HG02870 (cell line): ENCODE measurements at regions not wholly inside any gene's neighbourhood (a gene's known extent, or its start where the extent isn't known, plus 50 kb on each side); places are given as distances from the start of the nearest gene placed in this dataset.

ENCODE experiments used
- ATAC-seq: cut with Tn5 transposase; IDR thresholded peaks from one replicate; pipeline ENCODE4 v1.9.1; 2021; ENCODE audit warnings: mild to moderate bottlenecking, moderate library complexity; ENCODE audit not compliant: unreplicated experiment

DNA sequence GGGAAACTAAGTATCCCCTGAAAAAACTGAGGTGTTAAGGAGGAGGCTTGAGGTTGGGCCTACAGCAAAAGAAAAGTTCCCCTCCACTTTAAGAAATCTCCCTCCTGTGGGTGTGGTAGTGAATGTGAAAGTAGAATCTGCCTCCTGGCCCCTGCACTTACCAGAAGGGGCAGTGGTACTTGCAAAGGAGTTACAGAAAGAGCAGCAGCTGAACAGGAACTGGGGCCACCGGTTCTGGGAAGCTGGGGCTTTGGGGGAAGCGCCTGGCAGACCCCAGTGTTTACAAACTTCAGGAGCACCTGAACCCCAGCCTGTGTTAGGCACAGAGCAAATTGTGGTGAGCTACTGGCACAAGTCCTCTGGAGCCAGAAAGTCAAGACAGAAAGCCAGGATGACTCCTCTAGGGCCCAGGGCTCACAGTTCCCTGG lies 250.2 kb upstream of the FGGY start:
- ATAC-seq: peak; percentile 87

DNA sequence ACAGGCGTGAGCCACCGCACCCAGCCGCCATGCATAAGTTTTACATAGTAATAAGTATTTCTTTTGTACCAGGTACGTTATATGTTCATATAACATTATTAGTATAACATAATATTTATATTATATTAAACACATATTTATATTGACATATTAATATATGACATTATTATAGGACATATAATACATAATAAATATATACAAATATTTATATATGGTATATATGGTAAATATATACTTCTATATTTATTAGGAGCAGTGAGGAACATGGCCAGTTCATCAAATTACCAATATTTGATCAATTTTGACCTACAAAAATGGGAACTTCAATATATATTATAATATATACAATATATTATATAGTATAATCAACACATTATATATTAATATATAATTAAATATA lies 245.9 kb upstream of the FGGY start:
- ATAC-seq: no peak

DNA sequence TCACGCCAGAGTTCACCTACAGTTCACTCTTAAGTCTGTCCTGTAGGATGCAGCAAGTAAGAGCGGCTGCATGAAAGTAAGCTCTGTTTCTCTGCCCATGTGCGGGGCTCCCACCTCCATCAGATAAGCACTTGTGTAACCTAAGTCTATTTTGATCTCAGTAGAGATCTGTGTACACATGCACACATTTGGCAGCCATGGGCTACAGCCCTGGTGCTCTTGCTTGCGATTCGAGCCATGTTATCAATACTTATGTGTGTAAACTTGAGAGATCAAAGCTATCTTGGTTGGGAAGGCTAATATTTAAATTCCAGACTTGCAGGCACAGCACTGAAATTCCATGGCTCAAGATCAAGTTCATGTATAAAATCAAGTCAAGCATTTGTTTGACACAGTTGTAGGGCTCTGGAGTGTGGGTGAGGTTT lies 244.7 kb upstream of the FGGY start:
- ATAC-seq: no peak

DNA sequence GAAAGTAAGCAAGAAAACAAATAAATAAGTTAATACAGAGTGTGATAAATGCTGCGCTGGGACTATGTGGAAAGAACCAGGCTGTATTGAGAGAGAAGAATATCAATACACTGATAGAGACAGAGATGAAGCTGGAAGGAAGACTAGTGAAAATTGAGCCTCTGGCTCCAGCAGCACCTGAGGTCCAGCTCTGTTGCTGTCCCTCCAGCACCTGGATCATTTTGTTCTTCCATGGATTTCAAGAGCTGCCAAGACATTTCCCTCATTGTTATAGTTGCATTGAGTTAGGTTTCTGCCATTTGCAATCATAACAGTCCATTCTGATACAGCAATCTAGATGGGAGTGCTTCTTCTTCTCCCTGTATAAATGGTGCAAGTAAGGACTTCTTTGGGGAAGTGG lies 242.7 kb upstream of the FGGY start:
- no peak for ATAC-seq

DNA sequence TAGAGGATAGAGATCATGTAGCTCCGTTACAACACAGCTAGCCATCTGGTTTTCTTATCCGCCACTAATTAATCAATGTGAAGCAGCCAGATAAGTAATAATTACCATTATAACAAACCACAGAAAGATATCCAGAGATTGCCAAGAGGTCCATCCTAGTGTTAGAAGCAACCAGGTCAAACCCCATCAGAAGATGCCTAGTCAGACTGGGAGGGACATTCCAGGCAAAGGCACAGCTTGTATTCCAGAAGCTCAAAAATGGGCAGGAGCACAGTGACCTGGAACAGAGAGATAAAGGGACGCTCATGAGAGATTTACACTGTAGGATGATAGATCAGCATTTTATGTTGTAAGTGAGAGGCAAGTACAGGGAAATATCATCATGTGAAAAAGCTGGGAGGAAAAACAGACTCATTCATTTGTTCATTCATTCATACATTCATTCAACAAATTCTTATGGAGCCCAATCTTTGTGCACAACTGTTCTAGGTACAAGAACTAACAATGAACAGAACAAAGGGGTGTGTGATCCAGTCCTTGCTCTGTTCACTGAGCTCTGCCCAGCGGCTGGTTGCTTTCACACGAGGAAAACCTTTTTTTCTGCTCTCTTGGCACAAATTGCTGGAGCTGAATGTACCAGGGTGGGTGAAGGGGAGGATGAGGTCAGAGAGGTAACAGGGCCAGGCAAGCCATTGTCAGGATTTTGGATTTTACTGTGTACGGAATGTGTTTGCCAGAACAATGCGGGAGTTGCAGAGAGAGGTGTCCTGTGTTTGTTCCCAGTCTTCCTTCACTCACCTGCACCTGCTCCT lies 240.8 kb upstream of the FGGY start:
- ATAC-seq: no peak

DNA sequence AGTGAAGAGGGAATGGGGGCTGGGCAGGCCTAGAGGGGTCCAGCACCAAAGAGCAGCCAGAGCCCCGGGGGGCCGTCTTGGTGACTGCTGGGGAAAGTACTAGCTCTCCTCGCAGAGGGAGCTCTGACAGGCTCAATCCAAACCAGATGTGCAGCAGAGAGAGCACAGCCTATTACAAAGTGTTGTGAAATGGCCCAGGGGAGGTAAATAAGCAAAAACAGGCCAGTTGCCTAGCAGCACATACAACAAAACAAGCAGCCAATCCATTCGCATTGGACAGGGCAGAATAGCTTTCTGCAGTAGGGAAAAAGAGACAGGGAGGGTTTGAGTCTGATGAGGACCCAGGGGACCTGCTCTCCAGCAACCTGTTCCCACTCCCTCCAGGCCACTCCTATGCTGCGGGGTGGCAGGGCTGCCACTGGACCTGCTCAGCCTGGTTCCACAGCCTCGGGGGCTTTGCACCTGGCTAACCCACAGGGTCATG lies 239.6 kb upstream of the FGGY start:
- no peak for ATAC-seq

DNA sequence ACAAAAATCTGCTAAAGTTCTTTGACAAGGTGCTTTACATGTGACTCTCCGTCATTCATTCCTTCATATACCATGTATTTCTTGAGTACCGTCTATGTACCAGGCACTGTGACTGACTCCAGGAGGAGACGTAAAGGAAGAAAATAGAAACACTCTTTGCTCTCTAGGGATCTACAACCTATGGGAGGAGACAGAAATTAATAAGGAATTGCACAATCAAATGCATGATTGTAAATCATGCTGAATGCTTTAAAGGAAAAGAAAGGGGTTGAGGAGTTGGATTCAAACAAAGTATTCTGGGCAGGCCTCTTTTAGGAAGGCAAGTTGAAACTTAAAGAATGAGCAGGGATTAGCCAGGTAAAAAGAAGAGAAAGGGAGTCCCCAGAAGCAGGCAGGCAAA lies 239.1 kb upstream of the FGGY start:
- ATAC-seq: no peak

DNA sequence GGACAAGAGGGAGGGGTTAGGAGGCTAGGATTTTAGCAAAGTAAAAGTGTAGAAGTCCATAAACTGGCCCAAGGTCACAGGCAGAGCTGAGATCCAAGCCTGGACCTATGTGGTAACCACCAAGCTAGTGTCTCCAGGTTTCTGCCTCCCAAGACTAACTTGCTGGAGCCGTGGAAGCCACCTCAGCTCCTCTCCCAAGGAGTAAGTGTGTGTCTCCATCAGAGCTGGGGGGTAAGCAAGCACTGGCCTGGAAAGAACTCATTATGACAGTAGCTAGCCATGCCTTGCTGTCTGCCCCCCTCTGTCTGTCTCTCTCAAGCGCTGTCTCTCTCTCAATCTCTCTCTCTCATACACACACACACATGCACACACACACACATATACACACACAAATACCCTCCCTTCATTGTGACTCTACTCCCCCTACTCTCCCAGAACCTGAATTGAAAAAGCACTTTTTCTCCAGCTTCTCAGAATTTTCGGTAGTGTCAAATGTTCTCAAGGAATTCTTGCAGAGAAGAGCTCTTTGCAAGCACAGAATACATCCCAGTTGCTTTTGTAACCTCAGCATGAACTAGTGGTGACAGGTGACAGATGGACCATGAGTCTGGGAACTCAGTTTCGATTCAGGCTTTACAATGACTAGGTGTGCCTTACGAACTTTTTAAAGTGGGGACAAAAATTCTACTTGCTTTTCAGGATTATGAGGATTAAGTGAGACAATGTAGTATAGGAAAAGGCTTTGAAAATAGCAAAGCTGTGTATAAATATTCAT lies 238.0 kb upstream of the FGGY start:
- no peak for ATAC-seq

DNA sequence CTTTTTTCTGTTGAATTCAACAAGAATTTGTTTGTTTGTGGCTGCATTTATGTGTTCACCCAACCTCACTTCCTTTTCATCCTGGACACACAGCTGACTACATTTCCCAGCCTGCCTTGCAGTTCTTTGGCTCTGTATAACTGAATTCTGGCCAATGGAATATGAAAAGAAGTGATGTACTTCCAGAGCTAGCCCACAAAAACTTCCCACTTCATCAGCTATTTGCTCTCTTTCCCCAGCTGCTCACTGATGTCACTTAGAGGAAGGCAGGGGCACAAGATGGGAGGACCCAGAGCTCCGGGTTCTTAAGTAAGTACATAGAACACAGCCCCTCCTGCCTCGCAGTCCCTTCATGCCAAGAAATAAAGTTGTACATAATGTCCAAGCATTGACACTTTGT lies 235.0 kb upstream of the FGGY start:
- no peak for ATAC-seq

DNA sequence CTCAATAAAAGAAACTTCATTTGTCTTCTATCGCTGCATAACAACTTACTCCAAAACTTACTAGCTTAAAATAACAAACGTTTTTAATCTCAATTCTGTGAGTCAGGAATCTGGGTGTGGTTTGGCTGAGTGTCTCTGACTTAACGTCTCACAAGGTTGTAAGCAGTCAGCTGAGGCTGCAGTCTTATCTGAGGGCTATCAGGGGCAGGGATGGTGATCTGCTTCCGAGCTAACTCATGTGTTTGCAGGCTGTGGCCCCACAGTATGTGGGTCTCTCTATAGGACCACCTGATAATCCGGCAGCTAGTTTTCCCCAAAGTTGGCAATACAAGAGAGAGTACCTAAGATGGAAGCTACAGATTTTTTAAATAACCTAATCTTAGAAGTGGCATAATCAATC lies 234.2 kb upstream of the FGGY start:
- ATAC-seq: no peak

DNA sequence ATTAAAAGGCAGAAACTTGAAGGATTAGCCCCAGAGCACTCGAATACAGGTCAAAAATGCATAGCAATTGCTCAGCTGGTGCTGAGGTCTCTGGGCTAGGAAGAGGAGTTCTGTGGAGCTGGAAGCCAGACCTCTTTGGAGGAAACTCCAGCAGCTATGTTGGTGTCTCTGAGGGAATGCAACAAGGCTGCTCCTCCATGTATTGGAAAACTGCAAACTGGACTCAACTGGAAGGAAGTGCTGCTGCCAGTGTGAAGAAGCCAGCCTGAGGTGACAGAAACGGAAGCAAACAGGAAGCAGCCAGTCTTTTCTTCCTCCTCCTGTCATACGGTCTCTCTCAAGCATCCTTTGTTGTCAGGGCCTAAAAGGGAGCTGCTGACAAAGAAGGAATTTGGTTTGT lies 233.4 kb upstream of the FGGY start:
- no peak for ATAC-seq

DNA sequence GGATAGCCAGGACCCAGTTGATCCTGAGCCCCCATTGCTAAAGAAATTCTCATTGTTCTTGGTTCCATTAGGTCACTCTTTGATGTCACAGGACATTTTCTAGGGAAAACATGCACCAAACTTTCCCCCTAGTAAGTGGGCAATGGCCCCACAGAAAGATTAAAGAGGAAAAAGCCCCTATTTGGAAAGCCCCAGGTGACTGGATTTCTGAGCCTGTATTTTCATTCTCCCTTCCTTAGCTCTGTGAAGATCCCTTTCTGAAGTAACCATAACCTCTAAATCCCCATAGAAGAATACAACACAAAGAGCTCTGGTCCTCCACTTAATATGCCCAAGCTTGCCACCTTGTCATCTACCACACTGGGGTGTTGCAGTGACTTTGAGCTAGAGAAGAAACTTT lies 232.3 kb upstream of the FGGY start:
- no peak for ATAC-seq

DNA sequence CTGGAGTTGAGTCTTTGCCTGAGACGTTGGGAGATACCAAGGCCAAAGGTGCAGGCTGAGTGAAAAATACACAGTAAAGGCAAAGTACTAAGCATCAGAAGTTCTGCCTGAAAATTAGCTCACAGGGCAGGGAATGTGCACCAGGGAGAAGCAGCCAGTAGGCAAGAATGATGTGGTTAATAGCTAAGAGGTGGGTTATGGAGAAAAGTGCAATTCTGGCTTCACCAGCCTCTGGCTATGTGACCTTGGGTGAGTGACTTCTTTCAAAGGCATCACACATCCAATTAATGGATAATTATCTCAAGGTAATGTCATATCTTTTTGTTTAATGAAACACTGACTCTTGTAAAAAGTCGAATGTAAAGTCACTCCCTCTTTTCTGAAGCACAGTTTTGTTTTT lies 230.7 kb upstream of the FGGY start:
- no peak for ATAC-seq

DNA sequence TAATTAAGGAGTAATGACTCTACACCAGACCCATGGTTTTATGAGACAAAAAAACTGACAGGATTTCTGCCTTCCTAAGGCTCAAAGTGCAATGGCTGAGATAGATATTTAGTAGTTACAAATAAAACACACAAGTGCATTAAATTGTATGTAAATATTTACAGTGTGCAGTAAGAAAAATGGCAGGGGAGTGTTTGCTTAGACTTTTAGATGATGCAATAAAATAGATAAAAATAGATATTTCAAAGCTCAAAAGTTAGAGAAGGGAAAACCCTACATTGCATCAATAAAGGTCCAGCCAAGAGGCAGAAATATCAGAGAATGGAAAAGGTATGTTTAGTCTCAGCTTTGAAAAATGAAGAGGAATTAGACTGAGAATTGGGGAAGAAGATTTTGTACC lies 226.3 kb upstream of the FGGY start:
- no peak for ATAC-seq

DNA sequence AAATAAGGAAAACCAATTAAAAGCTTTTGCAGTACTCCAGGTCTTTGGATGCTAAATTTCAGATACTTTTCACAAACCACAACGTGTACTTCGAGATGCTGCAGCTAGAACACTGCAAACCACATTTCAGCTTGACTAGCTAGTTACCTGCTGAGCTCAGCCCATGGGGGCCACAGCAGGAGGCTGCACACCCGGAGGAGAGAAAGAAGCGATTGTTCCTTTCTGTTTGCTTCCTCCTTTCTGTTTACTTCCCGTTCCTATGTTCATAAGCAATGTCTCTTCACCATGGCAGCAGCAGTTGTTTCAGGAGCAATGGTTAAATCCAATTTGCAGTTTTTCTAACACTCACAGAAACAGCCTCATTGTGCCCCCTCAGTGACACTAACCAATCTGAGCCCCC lies 225.6 kb upstream of the FGGY start:
- no peak for ATAC-seq

DNA sequence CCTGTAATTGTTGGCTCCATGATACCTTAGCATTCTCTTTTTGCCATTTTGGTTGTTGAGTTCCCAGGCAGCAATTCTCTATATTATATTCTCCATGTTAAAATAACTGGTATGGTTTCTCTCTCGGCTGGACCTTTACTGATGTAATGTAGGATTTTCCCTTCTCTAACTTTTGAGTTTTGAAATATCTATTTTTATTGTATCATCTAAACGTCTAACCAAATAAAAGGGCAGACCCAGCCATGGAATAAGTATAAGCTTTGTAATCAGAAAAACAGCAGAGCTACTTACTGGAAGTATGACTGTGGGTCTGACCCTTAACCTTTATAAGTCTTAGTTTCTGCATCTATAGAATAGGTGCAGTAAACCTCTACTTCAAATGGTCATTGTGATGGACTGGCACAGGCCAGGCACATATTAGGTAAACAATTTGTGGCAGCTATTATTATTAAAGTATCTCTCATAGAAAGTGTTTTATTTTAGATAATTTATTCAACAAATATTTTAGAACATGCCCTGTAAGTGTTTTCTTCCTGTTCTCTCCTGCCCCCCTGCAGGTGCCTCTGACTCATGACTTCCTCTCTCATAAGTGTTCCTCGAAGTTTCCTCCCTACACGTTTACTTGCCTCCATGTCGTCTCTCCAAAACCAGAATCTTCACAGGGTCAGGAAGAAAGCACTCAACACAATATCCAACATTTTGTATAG lies 224.9 kb upstream of the FGGY start:
- ATAC-seq: no peak

DNA sequence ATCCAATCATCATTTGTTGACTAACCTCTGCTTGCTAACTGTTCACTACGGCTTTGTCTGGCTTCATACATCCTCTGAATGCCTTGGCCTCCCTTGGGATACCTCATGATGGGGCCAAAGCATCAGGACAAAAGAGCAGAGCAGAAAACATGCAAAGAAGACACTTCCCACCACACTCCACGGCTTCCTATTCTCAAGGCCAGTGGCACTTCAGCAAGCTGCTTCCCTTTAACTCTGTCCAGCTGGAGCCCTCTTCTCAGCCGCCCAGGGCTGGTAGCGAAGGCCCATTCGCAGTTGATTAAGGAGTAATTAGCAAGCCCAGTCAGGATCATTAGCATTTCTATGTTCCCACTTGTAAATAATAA lies 224.3 kb upstream of the FGGY start:
- no peak for ATAC-seq

DNA sequence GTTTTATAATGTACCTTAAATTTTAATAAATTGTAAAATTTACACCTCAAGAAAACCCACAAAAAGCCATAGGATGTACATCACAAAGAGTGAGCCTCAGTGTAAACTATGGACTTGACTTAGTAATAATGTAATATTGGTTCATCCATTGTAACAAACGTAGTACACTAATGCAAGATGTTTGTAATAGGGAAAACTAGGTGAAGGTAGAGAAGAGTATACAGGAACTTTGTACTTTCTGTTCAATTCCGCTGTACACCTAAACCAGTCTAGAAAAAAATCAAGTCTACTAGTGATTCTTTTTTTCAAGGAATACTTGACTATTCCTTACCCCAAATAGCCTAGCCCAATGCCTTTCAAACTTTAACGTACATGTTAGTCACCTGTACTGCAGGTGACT lies 222.3 kb upstream of the FGGY start:
- no peak for ATAC-seq

DNA sequence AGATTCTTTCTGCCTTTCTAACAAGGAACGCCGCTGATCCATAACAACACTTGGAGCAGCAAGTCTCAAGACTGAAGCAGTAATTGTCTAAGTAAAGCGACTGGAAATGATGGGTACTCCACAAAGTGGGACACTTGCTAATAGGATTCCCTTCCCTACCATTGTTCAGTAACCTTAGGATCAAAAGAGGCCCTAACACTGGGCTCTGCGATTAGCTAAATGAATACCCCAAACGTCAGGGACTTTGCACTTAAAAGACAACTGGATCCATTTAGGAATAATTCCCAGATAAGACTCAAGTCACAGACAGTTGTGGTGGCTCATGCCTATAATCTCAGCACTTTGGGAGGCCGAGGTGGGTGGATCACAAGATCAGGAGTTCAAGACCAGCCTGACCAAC lies 221.9 kb upstream of the FGGY start:
- ATAC-seq: no peak

DNA sequence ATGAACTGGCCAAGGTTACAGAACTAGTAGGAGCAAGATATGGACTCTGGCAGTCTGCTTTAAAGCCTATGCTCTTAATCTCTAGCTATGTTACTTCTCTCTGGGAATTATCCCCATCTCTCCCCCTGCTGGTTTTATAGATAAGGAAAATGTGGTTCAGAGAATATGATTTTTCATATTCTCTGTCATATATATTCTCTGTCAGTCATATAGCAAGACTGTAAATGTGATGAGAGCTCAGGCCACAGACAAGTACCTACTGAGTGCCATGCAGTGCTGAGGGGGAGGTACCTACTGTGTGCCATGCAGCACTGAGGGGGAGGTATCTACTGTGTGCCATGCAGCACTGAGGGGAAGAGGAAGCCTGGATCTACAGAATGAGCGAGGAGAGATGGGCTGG lies 220.3 kb upstream of the FGGY start:
- no peak for ATAC-seq

DNA sequence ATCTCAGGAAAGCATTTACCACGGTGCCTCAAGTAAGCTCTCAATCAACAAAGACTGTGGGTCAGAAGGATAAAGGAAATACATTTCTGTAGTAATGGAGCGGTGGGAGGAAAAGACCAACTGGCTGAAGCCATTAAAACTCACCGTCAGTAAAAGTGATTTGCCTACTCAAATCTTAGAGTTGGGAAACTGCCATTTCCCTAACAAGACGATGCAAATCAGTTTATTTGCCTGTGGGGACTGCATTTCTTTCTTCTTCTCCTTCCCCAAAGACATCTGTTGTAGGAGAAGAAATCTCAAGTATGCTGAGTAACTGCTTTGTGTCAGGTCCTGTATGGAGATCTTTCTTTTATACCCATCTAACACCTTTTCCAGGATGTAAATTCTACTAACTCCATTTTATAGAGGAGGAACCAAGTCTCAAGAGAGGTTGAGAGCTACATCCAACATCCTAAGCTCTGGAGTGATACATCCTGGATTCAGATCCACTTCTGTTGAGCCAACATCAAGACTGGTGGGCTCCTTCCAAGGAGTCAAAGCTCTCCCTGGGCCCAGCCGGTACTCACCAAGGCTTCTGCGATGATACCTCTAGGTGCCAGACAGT lies 219.3 kb upstream of the FGGY start:
- no peak for ATAC-seq
